RWPE2 (cell line): ENCODE measurements at regions not wholly inside any gene's neighbourhood (a gene's known extent, or its start where the extent isn't known, plus 50 kb on each side); places are given as distances from the start of the nearest gene placed in this dataset.

Experiments used
- ATAC-seq: fragments of 200-7000 bp; cut with Tn5 transposase; 3 replicates; pipeline ENCODE4 v1.9.1; 2021; ENCODE audit warnings: low read depth
- DNase-seq: peaks from one replicate; pipeline ENCODE4 v3.0.0-alpha.2; 2020; ENCODE audit warnings: low spot score
- H3K27ac ChIP-seq: fragments of 450-650 bp; 2 replicates; pipeline ENCODE4 v1.5.1; 2017; ENCODE audit warnings: mild to moderate bottlenecking; ENCODE audit not compliant: poor library complexity, severe bottlenecking
- H3K27me3 ChIP-seq: fragments of 250-450 bp; sonication (Bioruptor Pico); 2 replicates; pipeline ENCODE4 v1.5.1; 2021; ENCODE audit warnings: mild to moderate bottlenecking, moderate library complexity; ENCODE audit not compliant: insufficient read depth, poor library complexity, severe bottlenecking
- H3K36me3 ChIP-seq: fragments of 250-450 bp; sonication (Bioruptor Pico); 2 replicates; pipeline ENCODE4 v1.5.1; 2020; ENCODE audit warnings: low read depth, mild to moderate bottlenecking, moderate library complexity
- H3K4me1 ChIP-seq: fragments of 250-450 bp; sonication (Bioruptor Pico); 2 replicates; pipeline ENCODE4 v1.5.1; 2021; ENCODE audit warnings: mild to moderate bottlenecking, moderate library complexity; ENCODE audit not compliant: insufficient read depth, poor library complexity, severe bottlenecking
- H3K4me3 ChIP-seq: fragments of 250-450 bp; sonication (Bioruptor Pico); 2 replicates; pipeline ENCODE4 v1.5.1; 2021; ENCODE audit warnings: mild to moderate bottlenecking, moderate library complexity; ENCODE audit not compliant: severe bottlenecking
- H3K9me3 ChIP-seq: fragments of 250-450 bp; sonication (Bioruptor Pico); 2 replicates; pipeline ENCODE4 v1.5.1; 2021; ENCODE audit warnings: mild to moderate bottlenecking, moderate library complexity; ENCODE audit not compliant: severe bottlenecking
- CTCF ChIP-seq: fragments of 450-650 bp; IDR thresholded peaks from one replicate; pipeline ENCODE4 v1.5.1; 2017; ENCODE audit warnings: mild to moderate bottlenecking, moderate library complexity; ENCODE audit not compliant: poor library complexity, severe bottlenecking

- no peaks in the 10 kb centered on the region for H3K27me3 ChIP-seq
- H3K4me1 ChIP-seq: no peaks in the 10 kb centered on the region
- H3K27ac ChIP-seq: no peak overlapping the region
- ATAC-seq: no peak
- TF ChIP-seq CTCF: no peak
- H3K4me3 ChIP-seq: no peak overlapping the region
- DNase-seq: no peak
- H3K9me3 ChIP-seq: no peaks in the 10 kb centered on the region
- no peaks in the 10 kb centered on the region for H3K36me3 ChIP-seq
These were observed 331.1 kb downstream of the ZNF621 start for GRCh38 chr3:40855871-40856270.

- Histone ChIP-seq H3K27me3 (no peaks in the 10 kb centered on the region), H3K36me3 (no peaks in the 10 kb centered on the region), H3K9me3 (no peaks in the 10 kb centered on the region), H3K4me3 (no peak overlapping the region), H3K27ac (no peak overlapping the region), H3K4me1 (no peaks in the 10 kb centered on the region)
- no peak for DNase-seq
- no peak for ATAC-seq
- no peak for TF ChIP-seq CTCF
These were observed 333.8 kb downstream of the ZNF621 start for GRCh38 chr3:40858364-40859115.

GRCh38 chr3:40862946-40863345, 336.4 kb upstream of the CTNNB1 start:
- no peak overlapping the region for H3K4me3 ChIP-seq
- no peaks in the 10 kb centered on the region for H3K27me3 ChIP-seq
- DNase-seq (no peak), ATAC-seq (no peak)
- H3K9me3 ChIP-seq: no peaks in the 10 kb centered on the region
- TF ChIP-seq CTCF: no peak
- no peaks in the 10 kb centered on the region for H3K36me3 ChIP-seq
- H3K4me1 ChIP-seq: no peaks in the 10 kb centered on the region
- H3K27ac ChIP-seq: no peak overlapping the region

- Histone ChIP-seq H3K27me3 (no peaks in the 10 kb centered on the region), H3K27ac (no peak overlapping the region)
- TF ChIP-seq CTCF: no peak
These were observed 335.0 kb upstream of the CTNNB1 start for GRCh38 chr3:40864146-40864782.

DNA sequence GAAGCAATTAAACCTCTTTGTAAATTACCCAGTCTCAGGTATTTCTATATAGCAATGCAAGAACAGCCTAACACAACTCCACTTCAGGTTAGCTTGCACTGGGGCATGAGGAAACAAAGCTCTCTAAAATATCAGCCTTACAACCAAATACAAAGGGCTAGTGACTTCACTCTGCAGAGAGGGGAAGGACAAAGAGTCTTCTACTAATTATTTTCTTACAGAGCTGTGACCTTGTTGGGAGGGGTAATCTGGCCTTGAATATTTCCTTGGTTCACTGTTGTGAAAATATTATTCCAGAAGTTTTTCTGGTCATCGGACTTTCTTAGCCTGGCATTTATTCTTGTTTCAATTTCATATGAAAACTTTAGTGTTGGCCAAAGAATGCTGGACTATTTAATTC, 334.4 kb upstream of the CTNNB1 start:
- Histone ChIP-seq H3K4me1 (no peaks in the 10 kb centered on the region), H3K27ac (no peak overlapping the region), H3K4me3 (no peak overlapping the region), H3K36me3 (no peaks in the 10 kb centered on the region), H3K9me3 (no peaks in the 10 kb centered on the region), H3K27me3 (no peaks in the 10 kb centered on the region)
- DNase-seq (no peak), ATAC-seq (no peak)
- TF ChIP-seq CTCF: no peak

More at GRCh38 chr3:40864146-40864782, 335.0 kb upstream of the CTNNB1 start:
- no peaks in the 10 kb centered on the region for H3K36me3 ChIP-seq
- no peaks in the 10 kb centered on the region for H3K9me3 ChIP-seq
- no peaks in the 10 kb centered on the region for H3K4me1 ChIP-seq
- ATAC-seq (peak; percentile 27; the same call in 1 of the 3 replicates), DNase-seq (no peak)
- H3K4me3 ChIP-seq: no peak overlapping the region
